ENCODE measurements at regions not wholly inside any gene's neighbourhood (a gene's known extent, or its start where the extent isn't known, plus 50 kb on each side); places are given as distances from the start of the nearest gene placed in this dataset.

GRCh38 chr9:18274693-18275092 lies 199.3 kb upstream of the ADAMTSL1 start:
- Histone ChIP-seq H3K4me1 (ENCODE audit: insufficient read depth, low read length) (no peaks in the 10 kb centered on the region), H3K14ac (ENCODE audit: insufficient read depth, low read length) (no peak overlapping the region), H2BK12ac (ENCODE audit: insufficient read length, low read depth, low read length) (no peak overlapping the region), H3K27me3 (ENCODE audit: insufficient read depth, low read length) (no peaks in the 10 kb centered on the region), H4K5ac (ENCODE audit: insufficient read length, low read depth, low read length) (no peak overlapping the region), H3K79me2 (ENCODE audit: insufficient read depth, low read length) (no peaks in the 10 kb centered on the region), H4K20me1 (ENCODE audit: control insufficient read depth, insufficient read depth, insufficient read length) (no peaks in the 10 kb centered on the region), H3K4me2 (ENCODE audit: insufficient read depth, insufficient read length, low read length) (no peak overlapping the region), H2BK20ac (ENCODE audit: low read depth, low read length, poor library complexity, severe bottlenecking) (no peak overlapping the region), H3K27ac (ENCODE audit: insufficient read length, low read depth, low read length) (no peak overlapping the region), H2BK120ac (ENCODE audit: low read depth, low read length, poor library complexity, severe bottlenecking) (no peak overlapping the region), H4K8ac (replicated peaks; ENCODE audit: insufficient read length, low read depth, low read length) (no peak overlapping the region), H3K23me2 (ENCODE audit: insufficient read length, low read depth, low read length, poor library complexity, severe bottlenecking) (no peaks in the 10 kb centered on the region), H3T11ph (ENCODE audit: low read length) (no peak overlapping the region), H3K23ac (ENCODE audit: insufficient read length, low read depth, low read length) (no peak overlapping the region), H2BK15ac (ENCODE audit: low read depth, low read length) (no peak overlapping the region), H3K9ac (ENCODE audit: extremely low read depth, insufficient read length, low read length) (no peak overlapping the region), H2AK5ac (ENCODE audit: insufficient read length, low read length) (no peak overlapping the region), H3K79me1 (ENCODE audit: insufficient read depth, low read depth, low read length, poor library complexity, severe bottlenecking) (no peaks in the 10 kb centered on the region), H3K4ac (ENCODE audit: low read depth, low read length) (no peak overlapping the region), H3K18ac (ENCODE audit: insufficient read length, low read depth, low read length) (no peak overlapping the region), H2BK5ac (ENCODE audit: insufficient read length, low read length) (no peak overlapping the region), H2AFZ (ENCODE audit: low read length) (no peak overlapping the region), H3K9me3 (ENCODE audit: control insufficient read depth, low read depth, low read length) (no peaks in the 10 kb centered on the region), H3K56ac (ENCODE audit: insufficient read length, low read depth, low read length) (no peak overlapping the region), H4K91ac (ENCODE audit: insufficient read length, low read depth, low read length) (no peak overlapping the region)
- H3K9me3 Mint-ChIP-seq = peaks cover 20 to 23% of the 10 kb centered on the region in 2 experiments
- no peak overlapping the region for H3K27ac Mint-ChIP-seq
- H3K36me3 Mint-ChIP-seq (ENCODE audit: insufficient read depth in 1 of 3, low read depth in 3 of 3) = peaks cover 0 to 20% (median 5%) of the 10 kb centered on the region in 3 experiments; a peak in 4 of 7 replicates
- no peak for TF ChIP-seq CTCF (conservative IDR thresholded peaks at IDR 0.05)
- no peak overlapping the region for H3K4me3 Mint-ChIP-seq
- no CpG with 5 or more reads among the region's 1 CpG for WGBS (ENCODE audit: extremely low coverage, insufficient read length, low lambda C conversion rate)
- H3K4me1 Mint-ChIP-seq = no peaks in the 10 kb centered on the region
- no peaks in the 10 kb centered on the region; the same call in 1 of the 2 replicates for H3K27me3 Mint-ChIP-seq (ENCODE audit: low read depth)
- DNase-seq = no peak
